ENCODE measurements at regions not wholly inside any gene's neighbourhood (a gene's known extent, or its start where the extent isn't known, plus 50 kb on each side); places are given as distances from the start of the nearest gene placed in this dataset.

DNA sequence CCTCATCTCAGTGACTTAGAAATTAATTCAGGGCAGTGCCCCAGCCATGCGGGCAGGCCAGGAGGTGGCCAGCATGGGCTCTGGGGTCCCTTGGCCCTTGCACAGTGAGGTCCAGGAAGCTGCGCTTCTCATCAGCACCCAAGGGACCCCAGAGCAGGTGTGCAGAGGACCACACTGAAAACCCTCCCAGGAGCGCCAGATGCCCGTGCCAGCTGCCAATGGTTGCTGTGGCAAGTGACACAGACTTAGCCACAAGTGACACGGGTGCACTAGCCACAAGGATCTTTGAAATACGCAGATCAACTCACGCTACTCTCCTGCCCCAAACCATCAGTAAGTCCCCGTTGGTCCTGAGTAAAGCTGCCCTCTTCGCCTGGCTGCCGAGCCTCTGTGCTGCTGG, 88.1 kb downstream of the ERMARD start:
- TF ChIP-seq, protein P1, sequence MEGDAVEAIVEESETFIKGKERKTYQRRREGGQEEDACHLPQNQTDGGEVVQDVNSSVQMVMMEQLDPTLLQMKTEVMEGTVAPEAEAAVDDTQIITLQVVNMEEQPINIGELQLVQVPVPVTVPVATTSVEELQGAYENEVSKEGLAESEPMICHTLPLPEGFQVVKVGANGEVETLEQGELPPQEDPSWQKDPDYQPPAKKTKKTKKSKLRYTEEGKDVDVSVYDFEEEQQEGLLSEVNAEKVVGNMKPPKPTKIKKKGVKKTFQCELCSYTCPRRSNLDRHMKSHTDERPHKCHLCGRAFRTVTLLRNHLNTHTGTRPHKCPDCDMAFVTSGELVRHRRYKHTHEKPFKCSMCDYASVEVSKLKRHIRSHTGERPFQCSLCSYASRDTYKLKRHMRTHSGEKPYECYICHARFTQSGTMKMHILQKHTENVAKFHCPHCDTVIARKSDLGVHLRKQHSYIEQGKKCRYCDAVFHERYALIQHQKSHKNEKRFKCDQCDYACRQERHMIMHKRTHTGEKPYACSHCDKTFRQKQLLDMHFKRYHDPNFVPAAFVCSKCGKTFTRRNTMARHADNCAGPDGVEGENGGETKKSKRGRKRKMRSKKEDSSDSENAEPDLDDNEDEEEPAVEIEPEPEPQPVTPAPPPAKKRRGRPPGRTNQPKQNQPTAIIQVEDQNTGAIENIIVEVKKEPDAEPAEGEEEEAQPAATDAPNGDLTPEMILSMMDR (IDR thresholded peaks at IDR 0.05; ENCODE audit: control extremely low read depth, extremely low read depth): no peak
- H3K27me3 ChIP-seq (ENCODE audit: control insufficient read depth in 3 of 3, insufficient read depth in 3 of 3, low read length in 2 of 3): peaks cover 0 to 25% (median 6%) of the 10 kb centered on the region in 3 donors
- no peak overlapping the region for H3K4me3 ChIP-seq
- H3K9me3 ChIP-seq (ENCODE audit: control insufficient read depth in 4 of 4, insufficient read depth in 3 of 4, low read length in 3 of 4): peaks cover 0 to 2% (median 0%) of the 10 kb centered on the region in 4 donors
- peaks cover 0 to 2% (median 0%) of the 10 kb centered on the region in 5 donors for H3K4me1 ChIP-seq (ENCODE audit: control insufficient read depth in 5 of 5, insufficient read depth in 5 of 5, low read length in 5 of 5)
- ATAC-seq (ENCODE audit: insufficient read depth, low FRiP score) (no peak), DNase-seq (no peak)
- H3K9ac ChIP-seq (ENCODE audit: insufficient read depth in 1 of 2, low read length in 2 of 2): no peak overlapping the region
- WGBS, 2 donors: 93 to 95% methylated on average over 10 of the region's 10 CpGs
- H3K27ac ChIP-seq (ENCODE audit: low read depth in 1 of 2, low read length in 1 of 2): no peak overlapping the region
- no peaks in the 10 kb centered on the region for H3K36me3 ChIP-seq (ENCODE audit: control insufficient read depth in 4 of 4, insufficient read depth in 4 of 4, low read length in 4 of 4)

DNA sequence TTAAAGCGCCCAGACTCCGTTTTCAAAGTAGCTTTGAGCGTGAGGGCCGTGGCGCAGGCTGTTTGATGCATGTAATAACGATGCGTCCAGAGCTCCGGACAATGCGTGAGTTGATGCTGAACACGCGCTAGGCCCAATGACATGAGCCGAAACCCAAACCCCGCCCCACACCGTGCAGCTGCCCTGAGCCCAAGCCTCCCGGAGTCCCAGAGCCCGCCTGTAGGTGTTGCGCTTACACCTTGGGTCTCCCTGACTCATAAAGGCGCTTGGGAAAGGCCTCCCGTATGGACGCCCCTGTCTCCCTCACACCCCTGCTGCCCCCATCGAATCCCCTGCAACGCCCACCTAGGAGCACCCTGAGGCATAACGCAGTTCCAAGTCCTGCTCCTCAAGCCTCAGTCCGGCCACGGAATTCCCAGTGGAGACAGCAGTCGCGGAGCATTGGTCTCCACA, 87.6 kb downstream of the ERMARD start:
- Histone ChIP-seq H3K4me3 (no peak overlapping the region), H3K27ac (ENCODE audit: low read depth in 1 of 2, low read length in 1 of 2) (no peak overlapping the region), H3K36me3 (ENCODE audit: control insufficient read depth in 4 of 4, insufficient read depth in 4 of 4, low read length in 4 of 4) (no peaks in the 10 kb centered on the region), H3K9ac (ENCODE audit: insufficient read depth in 1 of 2, low read length in 2 of 2) (no peak overlapping the region), H3K9me3 (ENCODE audit: control insufficient read depth in 4 of 4, insufficient read depth in 3 of 4, low read length in 3 of 4) (peaks cover 0 to 2% (median 0%) of the 10 kb centered on the region in 4 donors), H3K27me3 (ENCODE audit: control insufficient read depth in 3 of 3, insufficient read depth in 3 of 3, low read length in 2 of 3) (peaks cover 0 to 25% (median 6%) of the 10 kb centered on the region in 3 donors), H3K4me1 (ENCODE audit: control insufficient read depth in 5 of 5, insufficient read depth in 5 of 5, low read length in 5 of 5) (peaks cover 0 to 2% (median 0%) of the 10 kb centered on the region in 5 donors)
- DNase-seq: no peak
- WGBS, 2 donors: 94% methylated on average over 27 of the region's 27 CpGs
- TF ChIP-seq, protein P1 (IDR thresholded peaks at IDR 0.05; ENCODE audit: control extremely low read depth, extremely low read depth): no peak
- no peak for ATAC-seq (ENCODE audit: insufficient read depth, low FRiP score)

DNA sequence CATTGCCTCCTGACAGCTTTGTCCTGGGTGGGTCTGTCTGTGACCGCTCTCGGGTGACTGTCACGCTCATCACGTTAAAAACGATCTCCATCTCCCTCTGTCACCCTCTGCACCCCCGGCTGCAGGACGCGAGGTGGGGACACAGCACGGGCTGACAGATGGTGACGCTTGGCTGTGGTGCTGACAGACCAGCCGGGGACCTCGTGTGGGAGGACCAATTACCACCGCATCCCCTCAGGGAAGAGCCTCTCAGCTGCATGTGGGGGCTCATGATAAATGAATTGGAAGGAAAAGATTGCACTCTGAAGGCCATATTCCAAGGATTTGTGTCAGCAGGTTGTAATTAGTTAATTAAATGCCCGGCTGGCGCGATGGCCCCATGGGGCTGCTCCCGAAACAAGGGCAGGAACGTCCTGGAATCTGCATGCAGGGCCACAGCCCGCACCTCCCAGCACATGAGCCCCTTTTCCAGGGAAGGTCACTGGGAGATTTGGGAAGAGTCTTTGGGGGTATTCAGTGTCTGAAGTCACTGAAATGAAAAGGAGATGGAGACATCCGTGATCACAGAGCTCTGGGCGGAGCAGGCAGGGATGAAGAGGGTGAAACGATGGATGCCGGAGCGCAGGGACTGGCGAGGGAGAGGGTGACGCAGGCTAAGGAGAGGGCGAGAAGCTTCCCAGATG, 87.1 kb downstream of the ERMARD start:
- no peaks in the 10 kb centered on the region for H3K36me3 ChIP-seq (ENCODE audit: control insufficient read depth in 4 of 4, insufficient read depth in 4 of 4, low read length in 4 of 4)
- H3K4me3 ChIP-seq: no peak overlapping the region
- H3K9me3 ChIP-seq (ENCODE audit: control insufficient read depth in 4 of 4, insufficient read depth in 3 of 4, low read length in 3 of 4): peaks cover 0 to 2% (median 0%) of the 10 kb centered on the region in 4 donors
- WGBS, 2 donors: 91 to 94% methylated on average over 27 of the region's 27 CpGs
- ATAC-seq (ENCODE audit: insufficient read depth, low FRiP score) (no peak), DNase-seq (no peak)
- peaks cover 0 to 2% (median 0%) of the 10 kb centered on the region in 5 donors for H3K4me1 ChIP-seq (ENCODE audit: control insufficient read depth in 5 of 5, insufficient read depth in 5 of 5, low read length in 5 of 5)
- peaks cover 0 to 25% (median 2%) of the 10 kb centered on the region in 3 donors for H3K27me3 ChIP-seq (ENCODE audit: control insufficient read depth in 3 of 3, insufficient read depth in 3 of 3, low read length in 2 of 3)
- no peak overlapping the region for H3K9ac ChIP-seq (ENCODE audit: insufficient read depth in 1 of 2, low read length in 2 of 2)
- TF ChIP-seq, protein P1 (IDR thresholded peaks at IDR 0.05; ENCODE audit: control extremely low read depth, extremely low read depth): no peak
- H3K27ac ChIP-seq (ENCODE audit: low read depth in 1 of 2, low read length in 1 of 2): no peak overlapping the region

All from lung (tissue), 11 donors.